ENCODE measurements at regions not wholly inside any gene's neighbourhood (a gene's known extent, or its start where the extent isn't known, plus 50 kb on each side); places are given as distances from the start of the nearest gene placed in this dataset.

GRCh38 chr10:53749439-53749838 is 976.9 kb upstream of the MBL2 start:
- CTCF ChIA-PET, result no interaction called here
- POLR2A ChIA-PET, result no interaction called here
- Histone ChIP-seq H3K4me1 (no peaks in the 10 kb centered on the region), H3K27me3 (replicated peaks; ENCODE audit: control insufficient read depth, insufficient read depth, low read length) (no peaks in the 10 kb centered on the region), H3K9me3 (peaks cover 11% of the 10 kb centered on the region), H3K4me3 (ENCODE audit: low read depth, low read length) (no peak overlapping the region), H3K36me3 (ENCODE audit: control insufficient read depth, insufficient read depth, low read length) (no peaks in the 10 kb centered on the region)
- Mint-ChIP-seq H3K36me3 (ENCODE audit: insufficient read depth, unreplicated experiment) (no peaks in the 10 kb centered on the region), H3K9me3 (ENCODE audit: unreplicated experiment) (peaks cover 18% of the 10 kb centered on the region), H3K27ac (ENCODE audit: unreplicated experiment) (no peak overlapping the region), H3K4me3 (ENCODE audit: unreplicated experiment) (no peak overlapping the region), H3K27me3 (ENCODE audit: insufficient read depth, unreplicated experiment) (no peaks in the 10 kb centered on the region), H3K4me1 (ENCODE audit: low read depth, unreplicated experiment) (no peaks in the 10 kb centered on the region)
- no peak for DNase-seq
- TF ChIP-seq, protein P1, sequence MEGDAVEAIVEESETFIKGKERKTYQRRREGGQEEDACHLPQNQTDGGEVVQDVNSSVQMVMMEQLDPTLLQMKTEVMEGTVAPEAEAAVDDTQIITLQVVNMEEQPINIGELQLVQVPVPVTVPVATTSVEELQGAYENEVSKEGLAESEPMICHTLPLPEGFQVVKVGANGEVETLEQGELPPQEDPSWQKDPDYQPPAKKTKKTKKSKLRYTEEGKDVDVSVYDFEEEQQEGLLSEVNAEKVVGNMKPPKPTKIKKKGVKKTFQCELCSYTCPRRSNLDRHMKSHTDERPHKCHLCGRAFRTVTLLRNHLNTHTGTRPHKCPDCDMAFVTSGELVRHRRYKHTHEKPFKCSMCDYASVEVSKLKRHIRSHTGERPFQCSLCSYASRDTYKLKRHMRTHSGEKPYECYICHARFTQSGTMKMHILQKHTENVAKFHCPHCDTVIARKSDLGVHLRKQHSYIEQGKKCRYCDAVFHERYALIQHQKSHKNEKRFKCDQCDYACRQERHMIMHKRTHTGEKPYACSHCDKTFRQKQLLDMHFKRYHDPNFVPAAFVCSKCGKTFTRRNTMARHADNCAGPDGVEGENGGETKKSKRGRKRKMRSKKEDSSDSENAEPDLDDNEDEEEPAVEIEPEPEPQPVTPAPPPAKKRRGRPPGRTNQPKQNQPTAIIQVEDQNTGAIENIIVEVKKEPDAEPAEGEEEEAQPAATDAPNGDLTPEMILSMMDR (IDR thresholded peaks at IDR 0.05; ENCODE audit: insufficient read depth in 1 of 2, low read depth in 1 of 2, low read length in 1 of 2, severe bottlenecking in 1 of 2, unreplicated experiment in 1 of 2), result no peak
- no TSS peak for BruUV-seq (replicated peaks)
- intact Hi-C loops (cut with micrococcal nuclease; ENCODE audit: unreplicated experiment), result no loop called here

GRCh38 chr10:53748319-53748718 is 975.7 kb upstream of the MBL2 start:
- DNase-seq, result no peak
- BruUV-seq (replicated peaks), result no TSS peak
- POLR2A ChIA-PET, result no interaction called here
- H3K27me3 Mint-ChIP-seq (ENCODE audit: insufficient read depth, unreplicated experiment), result no peaks in the 10 kb centered on the region
- H3K4me3 Mint-ChIP-seq (ENCODE audit: unreplicated experiment), result no peak overlapping the region
- CTCF ChIA-PET, result no interaction called here
- H3K4me1 Mint-ChIP-seq (ENCODE audit: low read depth, unreplicated experiment), result no peaks in the 10 kb centered on the region
- H3K4me1 ChIP-seq, result no peaks in the 10 kb centered on the region
- no peaks in the 10 kb centered on the region for H3K27me3 ChIP-seq (replicated peaks; ENCODE audit: control insufficient read depth, insufficient read depth, low read length)
- peaks cover 11% of the 10 kb centered on the region for H3K9me3 ChIP-seq
- H3K36me3 Mint-ChIP-seq (ENCODE audit: insufficient read depth, unreplicated experiment), result no peaks in the 10 kb centered on the region
- intact Hi-C loops (cut with micrococcal nuclease; ENCODE audit: unreplicated experiment), result no loop called here
- TF ChIP-seq, protein P1 (IDR thresholded peaks at IDR 0.05; ENCODE audit: insufficient read depth in 1 of 2, low read depth in 1 of 2, low read length in 1 of 2, severe bottlenecking in 1 of 2, unreplicated experiment in 1 of 2), result no peak
- H3K27ac Mint-ChIP-seq (ENCODE audit: unreplicated experiment), result no peak overlapping the region
- H3K36me3 ChIP-seq (ENCODE audit: control insufficient read depth, insufficient read depth, low read length), result no peaks in the 10 kb centered on the region
- H3K9me3 Mint-ChIP-seq (ENCODE audit: unreplicated experiment), result peaks cover 18% of the 10 kb centered on the region
- no peak overlapping the region for H3K4me3 ChIP-seq (ENCODE audit: low read depth, low read length)

- TF ChIP-seq, protein P1 (IDR thresholded peaks at IDR 0.05; ENCODE audit: insufficient read depth in 1 of 2, low read depth in 1 of 2, low read length in 1 of 2, severe bottlenecking in 1 of 2, unreplicated experiment in 1 of 2), result no peak
- Histone ChIP-seq H3K9me3 (peaks cover 8% of the 10 kb centered on the region), H3K27me3 (replicated peaks; ENCODE audit: control insufficient read depth, insufficient read depth, low read length) (no peaks in the 10 kb centered on the region), H3K36me3 (ENCODE audit: control insufficient read depth, insufficient read depth, low read length) (no peaks in the 10 kb centered on the region), H3K4me3 (ENCODE audit: low read depth, low read length) (no peak overlapping the region), H3K4me1 (no peaks in the 10 kb centered on the region)
- Mint-ChIP-seq H3K36me3 (ENCODE audit: insufficient read depth, unreplicated experiment) (no peaks in the 10 kb centered on the region), H3K27me3 (ENCODE audit: insufficient read depth, unreplicated experiment) (no peaks in the 10 kb centered on the region), H3K9me3 (ENCODE audit: unreplicated experiment) (peaks cover 10% of the 10 kb centered on the region), H3K4me1 (ENCODE audit: low read depth, unreplicated experiment) (no peaks in the 10 kb centered on the region), H3K27ac (ENCODE audit: unreplicated experiment) (no peak overlapping the region), H3K4me3 (ENCODE audit: unreplicated experiment) (no peak overlapping the region)
- no peak for DNase-seq
- ChIA-PET POLR2A (no interaction called here), CTCF (no interaction called here)
- no TSS peak for BruUV-seq (replicated peaks)
- intact Hi-C loops (cut with micrococcal nuclease; ENCODE audit: unreplicated experiment), result no loop called here
Observed at GRCh38 chr10:53744746-53745145, 972.2 kb upstream of the MBL2 start.
